Neural cell (in vitro differentiated cells): ENCODE measurements at regions not wholly inside any gene's neighbourhood (a gene's known extent, or its start where the extent isn't known, plus 50 kb on each side); places are given as distances from the start of the nearest gene placed in this dataset.

Experiments
- H2AFZ ChIP-seq: fragments of 200-600, 300-800 bp; sonication (generic), shearing (Covaris generic); 2 replicates; pipeline ENCODE4 v1.6.0; 2014; ENCODE audit warnings: low read depth, mild to moderate bottlenecking, antibody characterized with exemption, low read length, moderate library complexity
- H3F3A ChIP-seq: fragments of 200-600 bp; shearing (Covaris generic); 2 replicates; pipeline ENCODE4 v1.6.1; 2016; ENCODE audit warnings: mild to moderate bottlenecking, moderate library complexity, mixed read lengths, antibody characterized with exemption, low read length; ENCODE audit not compliant: insufficient read depth, poor library complexity, severe bottlenecking
- H3K27ac ChIP-seq: fragments of 200-600, 300-800 bp; sonication (generic), shearing (Covaris generic); 2 replicates; pipeline ENCODE4 v1.5.1; 2014; ENCODE audit warnings: mild to moderate bottlenecking, low read length, moderate library complexity
- H3K27me3 ChIP-seq: fragments of 300-800, 200-600 bp; sonication (generic), shearing (Covaris generic); 2 replicates; pipeline ENCODE4 v1.6.0; 2014; ENCODE audit warnings: mild to moderate bottlenecking, low read depth, low read length, moderate library complexity; ENCODE audit not compliant: insufficient read depth
- H3K36me3 ChIP-seq: fragments of 300-800, 200-600 bp; sonication (generic), shearing (Covaris generic); 2 replicates; pipeline ENCODE4 v1.5.1; 2014; ENCODE audit warnings: mild to moderate bottlenecking, antibody characterized with exemption, low read length, moderate library complexity; ENCODE audit not compliant: insufficient read depth
- H3K4me2 ChIP-seq: fragments of 300-800, 200-600 bp; sonication (generic), shearing (Covaris generic); 2 replicates; pipeline ENCODE4 v1.6.0; 2014; ENCODE audit warnings: mild to moderate bottlenecking, low read length
- H3K4me3 ChIP-seq: fragments of 300-800, 200-600 bp; sonication (generic), shearing (Covaris generic); 2 replicates; pipeline ENCODE4 v1.5.1; 2014; ENCODE audit warnings: mild to moderate bottlenecking, low read length, moderate library complexity
- H3K79me2 ChIP-seq: fragments of 200-600 bp; shearing (Covaris generic); replicated peaks from 2 replicates; pipeline ENCODE4 v1.6.0; 2014; ENCODE audit warnings: mild to moderate bottlenecking, low read length, moderate library complexity; ENCODE audit not compliant: insufficient read depth
- H3K9ac ChIP-seq: fragments of 300-800, 200-600 bp; sonication (generic), shearing (Covaris generic); 2 replicates; pipeline ENCODE4 v1.6.1; 2016; ENCODE audit warnings: mild to moderate bottlenecking, low read length, mixed read lengths
- H3K9me2 ChIP-seq: fragments of 200-600 bp; shearing (Covaris generic); 2 replicates; pipeline ENCODE4 v1.6.1; 2016; ENCODE audit warnings: mild to moderate bottlenecking, low read length, mixed read lengths; ENCODE audit not compliant: insufficient read depth
- H3K9me3 ChIP-seq: fragments of 200-600, 300-800 bp; sonication (generic), shearing (Covaris generic); 2 replicates; pipeline ENCODE4 v1.6.1; 2016; ENCODE audit warnings: mild to moderate bottlenecking, mixed run types, low read length, moderate library complexity, mixed read lengths
- H4K20me1 ChIP-seq: fragments of 200-600 bp; shearing (Covaris generic); 2 replicates; pipeline ENCODE4 v1.6.1; 2016; ENCODE audit warnings: mild to moderate bottlenecking, mixed run types; ENCODE audit not compliant: insufficient read depth
- CTCF ChIP-seq: fragments of 450-650 bp; IDR thresholded peaks from 2 replicates; pipeline ENCODE4 v1.5.1; 2014; ENCODE audit warnings: antibody characterized with exemption, mild to moderate bottlenecking, moderate library complexity; ENCODE audit not compliant: poor library complexity, severe bottlenecking
- EP300 ChIP-seq: fragments of 450-650 bp; conservative IDR thresholded peaks from 2 replicates; pipeline ENCODE4 v1.6.1; 2014; ENCODE audit warnings: antibody characterized with exemption, mild to moderate bottlenecking, moderate library complexity; ENCODE audit not compliant: poor library complexity, severe bottlenecking
- EZH2 ChIP-seq: fragments of 200-600, 300-800 bp; shearing (Covaris generic), sonication (generic); IDR thresholded peaks from 2 replicates; pipeline ENCODE4 v1.6.1; 2014; ENCODE audit warnings: antibody characterized with exemption, low read length, borderline replicate concordance, mild to moderate bottlenecking; ENCODE audit not compliant: insufficient read depth, poor library complexity, severe bottlenecking
- MXI1 ChIP-seq: fragments of 450-650 bp; conservative IDR thresholded peaks from 2 replicates; pipeline ENCODE4 v1.6.1; 2014; ENCODE audit warnings: antibody characterized with exemption, mild to moderate bottlenecking; ENCODE audit not compliant: poor library complexity, severe bottlenecking
- POLR2AphosphoS5 ChIP-seq: IDR thresholded peaks from 2 replicates; pipeline ENCODE4 v1.6.1; 2012
- RAD21 ChIP-seq: fragments of 450-650 bp; conservative IDR thresholded peaks from 2 replicates; pipeline ENCODE4 v1.6.1; 2014; ENCODE audit warnings: antibody characterized with exemption, mild to moderate bottlenecking, moderate library complexity
- REST ChIP-seq: IDR thresholded peaks from 2 replicates; pipeline ENCODE4 v1.6.1; 2012; ENCODE audit warnings: borderline replicate concordance
- SMC3 ChIP-seq: fragments of 450-650 bp; conservative IDR thresholded peaks from 2 replicates; pipeline ENCODE4 v1.6.1; 2014; ENCODE audit warnings: antibody characterized with exemption, mild to moderate bottlenecking, moderate library complexity; ENCODE audit not compliant: poor library complexity
- TAF1 ChIP-seq: IDR thresholded peaks from 2 replicates; pipeline ENCODE4 v1.6.1; 2012; ENCODE audit warnings: low read depth

GRCh38 chr10:6840766-6841165 is 260.7 kb upstream of the PRKCQ start:
- Histone ChIP-seq H2AFZ (no peak overlapping the region), H3K27me3 (no peaks in the 10 kb centered on the region), H3K9ac (no peak overlapping the region), H3K36me3 (no peaks in the 10 kb centered on the region), H3K79me2 (no peaks in the 10 kb centered on the region), H3K27ac (no peak overlapping the region), H3K9me2 (no peaks in the 10 kb centered on the region), H3K4me2 (no peak overlapping the region), H4K20me1 (no peaks in the 10 kb centered on the region), H3K9me3 (no peaks in the 10 kb centered on the region), H3K4me3 (no peak overlapping the region), H3F3A (no peaks in the 10 kb centered on the region)
- no peak for TF ChIP-seq POLR2AphosphoS5
- no peak for TF ChIP-seq EZH2
- TF ChIP-seq EP300, result no peak
- TF ChIP-seq SMC3, result no peak
- TF ChIP-seq MXI1, result no peak
- no peak for TF ChIP-seq CTCF
- TF ChIP-seq RAD21, result no peak
- TF ChIP-seq TAF1, result no peak
- TF ChIP-seq REST, result no peak

GRCh38 chr10:6840201-6840691 is 260.2 kb upstream of the PRKCQ start:
- Histone ChIP-seq H3K4me2 (no peak overlapping the region), H4K20me1 (no peaks in the 10 kb centered on the region), H3K79me2 (no peaks in the 10 kb centered on the region), H3K27ac (no peak overlapping the region), H3K36me3 (no peaks in the 10 kb centered on the region), H3K4me3 (no peak overlapping the region), H3K9me2 (no peaks in the 10 kb centered on the region), H3K27me3 (no peaks in the 10 kb centered on the region), H3F3A (no peaks in the 10 kb centered on the region), H3K9me3 (no peaks in the 10 kb centered on the region), H2AFZ (no peak overlapping the region), H3K9ac (no peak overlapping the region)
- TF ChIP-seq EZH2, result no peak
- no peak for TF ChIP-seq POLR2AphosphoS5
- TF ChIP-seq EP300, result no peak
- no peak for TF ChIP-seq MXI1
- no peak for TF ChIP-seq CTCF
- TF ChIP-seq SMC3, result no peak
- no peak for TF ChIP-seq RAD21
- no peak for TF ChIP-seq REST
